Keratinocyte (primary cell): ENCODE measurements at regions not wholly inside any gene's neighbourhood (a gene's known extent, or its start where the extent isn't known, plus 50 kb on each side); places are given as distances from the start of the nearest gene placed in this dataset.

Experiments used
- CTCF ChIP-seq, 3 experiments: IDR thresholded peaks in 1 of 3; conservative IDR thresholded peaks in 1 of 3; optimal IDR thresholded peaks in 1 of 3; 2 replicates in 2 of 3; 3 replicates in 1 of 3; pipeline versions ENCODE3 to v1.5.1; 2011; ENCODE audit warnings: low read length in 3 of 3, mild to moderate bottlenecking in 3 of 3, moderate library complexity in 2 of 3, control low read depth in 1 of 3, inconsistent platforms in 1 of 3; ENCODE audit not compliant: insufficient read depth in 2 of 3; ENCODE audit errors: extremely low read depth in 1 of 3
- EZH2 ChIP-seq: IDR thresholded peaks from one replicate; pipeline ENCODE4 v1.6.1; 2012; ENCODE audit warnings: inconsistent platforms, mild to moderate bottlenecking, low read length, moderate library complexity

GRCh38 chr2:64718250-64718885 is 64.7 kb upstream of the SERTAD2 start:
- TF ChIP-seq CTCF (optimal IDR thresholded peaks at IDR 0.05 in 1 of 3, IDR thresholded peaks at IDR 0.05 in 1 of 3, conservative IDR thresholded peaks at IDR 0.05 in 1 of 3; ENCODE audit: extremely low read depth in 1 of 3, insufficient read depth in 2 of 3, low read length in 3 of 3): no peak
- no peak for TF ChIP-seq EZH2
